Kidney epithelial cell (primary cell): ENCODE measurements at regions not wholly inside any gene's neighbourhood (a gene's known extent, or its start where the extent isn't known, plus 50 kb on each side); places are given as distances from the start of the nearest gene placed in this dataset.
"Not testable (repeated sequence)": the region's sequence is repeated elsewhere in the genome, so short reads cannot be mapped to it uniquely, and the experiment has no call there.

ENCODE experiments used
- DNase-seq: peaks from one replicate; pipeline ENCODE4 v3.0.0-alpha.2; 2010; ENCODE audit warnings: low read depth
- H3K27me3 ChIP-seq: 2 replicates; pipeline ENCODE4 v1.6.0; 2011; ENCODE audit warnings: low read length; ENCODE audit not compliant: control insufficient read depth, insufficient read depth
- H3K36me3 ChIP-seq: 2 replicates; pipeline ENCODE4 v1.5.1; 2011; ENCODE audit warnings: low read length; ENCODE audit not compliant: control insufficient read depth, insufficient read depth
- H3K4me3 ChIP-seq: 2 replicates; pipeline ENCODE4 v1.5.1; 2011; ENCODE audit warnings: low read depth, mild to moderate bottlenecking, control low read depth, low read length
- CTCF ChIP-seq: IDR thresholded peaks from 2 replicates; pipeline ENCODE4 v1.5.1; 2011; ENCODE audit warnings: mild to moderate bottlenecking, moderate library complexity, low read length, control low read depth, inconsistent platforms; ENCODE audit not compliant: insufficient read depth, poor library complexity, severe bottlenecking

- no peak for DNase-seq
- Histone ChIP-seq H3K36me3 (no peaks in the 10 kb centered on the region), H3K27me3 (no peaks in the 10 kb centered on the region), H3K4me3 (no peak overlapping the region)
- TF ChIP-seq CTCF = no peak
Measured at GRCh38 chr2:212897296-212897695, 254.1 kb downstream of the IKZF2 start.

GRCh38 chr2:212894026-212894425 lies 257.4 kb downstream of the IKZF2 start:
- Histone ChIP-seq H3K27me3 (no peaks in the 10 kb centered on the region), H3K4me3 (no peak overlapping the region), H3K36me3 (no peaks in the 10 kb centered on the region)
- no peak for TF ChIP-seq CTCF
- DNase-seq = no peak

- Histone ChIP-seq H3K4me3 (no peak overlapping the region), H3K27me3 (no peaks in the 10 kb centered on the region), H3K36me3 (no peaks in the 10 kb centered on the region)
- DNase-seq = no peak
- TF ChIP-seq CTCF = no peak
Measured at GRCh38 chr2:212893216-212893615, 258.2 kb downstream of the IKZF2 start.

GRCh38 chr2:212892193-212892592 lies 259.2 kb downstream of the IKZF2 start:
- no peaks in the 10 kb centered on the region for H3K36me3 ChIP-seq
- no peaks in the 10 kb centered on the region for H3K27me3 ChIP-seq
- TF ChIP-seq CTCF = peak; percentile 43
- H3K4me3 ChIP-seq = no peak overlapping the region
- no peak for DNase-seq

GRCh38 chr2:212891580-212891979 lies 259.8 kb downstream of the IKZF2 start:
- TF ChIP-seq CTCF = no peak
- no peaks in the 10 kb centered on the region for H3K27me3 ChIP-seq
- no peaks in the 10 kb centered on the region for H3K36me3 ChIP-seq
- no peak for DNase-seq
- H3K4me3 ChIP-seq = no peak overlapping the region

- no peak for TF ChIP-seq CTCF
- DNase-seq = no peak
- Histone ChIP-seq H3K36me3 (no peaks in the 10 kb centered on the region), H3K27me3 (no peaks in the 10 kb centered on the region), H3K4me3 (no peak overlapping the region)
Measured at GRCh38 chr2:212882626-212883025, 268.8 kb downstream of the IKZF2 start.

GRCh38 chr2:212876556-212876955 lies 274.9 kb downstream of the IKZF2 start:
- not testable (repeated sequence) for H3K4me3 ChIP-seq, H3K27me3 ChIP-seq, H3K36me3 ChIP-seq, DNase-seq

- not testable (repeated sequence) for H3K27me3 ChIP-seq, DNase-seq, H3K36me3 ChIP-seq, H3K4me3 ChIP-seq
Measured at GRCh38 chr2:212875950-212876349, 275.5 kb downstream of the IKZF2 start.
